PC-3 (cell line): ENCODE measurements at regions not wholly inside any gene's neighbourhood (a gene's known extent, or its start where the extent isn't known, plus 50 kb on each side); places are given as distances from the start of the nearest gene placed in this dataset.

Source experiments
- ATAC-seq: fragments of 200-7000 bp; cut with Tn5 transposase; 2 replicates; pipeline ENCODE4 v1.9.1; 2020; ENCODE audit warnings: mild to moderate bottlenecking, moderate library complexity
- BruUV-seq: library from RNA; stranded (reverse); fragments of 400-500 nt; replicated peaks from 2 replicates; lab custom pipeline; 2021; lab: Mats Ljungman, UMichigan
- CTCF ChIA-PET: fragments of 300-600 bp; sonication (Branson Sonifier 250); formaldehyde crosslinking; loops from one replicate; lab custom pipeline; 2022; ENCODE audit warnings: antibody characterized with exemption; lab: Charles Lee
- POLR2A ChIA-PET: fragments of 300-600 bp; sonication (Branson Sonifier 250); formaldehyde crosslinking; loops from one replicate; lab custom pipeline; 2022; ENCODE audit warnings: antibody characterized with exemption; ENCODE audit not compliant: unreplicated experiment; lab: Charles Lee
- DNase-seq: peaks from one replicate; pipeline ENCODE4 v3.0.0-alpha.2; 2015
- H2AFZ ChIP-seq: fragments of 300-600 bp; sonication (generic); 2 replicates; pipeline ENCODE4 v1.6.0; 2016; ENCODE audit warnings: antibody characterized with exemption, low read length
- H3F3A ChIP-seq: fragments of 300-600 bp; sonication (generic); one replicate; pipeline ENCODE4 v1.6.0; 2017; ENCODE audit warnings: antibody characterized with exemption, low read length, control low read depth, mild to moderate bottlenecking; ENCODE audit not compliant: unreplicated experiment
- H3K27ac ChIP-seq: fragments of 300-600 bp; sonication (generic); 2 replicates; pipeline ENCODE4 v1.5.1; 2016; ENCODE audit warnings: mild to moderate bottlenecking, low read length
- H3K27me3 ChIP-seq: fragments of 300-600 bp; sonication (generic); 2 replicates; pipeline ENCODE4 v1.6.1; 2016; ENCODE audit warnings: low read length, mixed read lengths
- H3K36me3 ChIP-seq: fragments of 300-600 bp; sonication (generic); 2 replicates; pipeline ENCODE4 v1.6.1; 2016; ENCODE audit warnings: low read depth, mixed run types, low read length, mixed read lengths
- H3K4me1 ChIP-seq: fragments of 300-600 bp; sonication (generic); 2 replicates; pipeline ENCODE4 v1.5.1; 2016; ENCODE audit warnings: low read length; ENCODE audit not compliant: insufficient read depth
- H3K4me2 ChIP-seq: fragments of 300-600 bp; sonication (generic); 2 replicates; pipeline ENCODE4 v1.6.0; 2016; ENCODE audit warnings: low read length
- H3K4me3 ChIP-seq: fragments of 300-600 bp; sonication (generic); 2 replicates; pipeline ENCODE4 v1.5.1; 2016; ENCODE audit warnings: mild to moderate bottlenecking, low read length, mixed read lengths
- H3K79me2 ChIP-seq: fragments of 300-600 bp; sonication (generic); 2 replicates; pipeline ENCODE4 v1.6.1; 2017; ENCODE audit warnings: low read length, mixed read lengths
- H3K9ac ChIP-seq: fragments of 300-600 bp; sonication (generic); 2 replicates; pipeline ENCODE4 v1.6.0; 2016; ENCODE audit warnings: mild to moderate bottlenecking, low read length
- H3K9me2 ChIP-seq: fragments of 300-600 bp; sonication (generic); replicated peaks from 2 replicates; pipeline ENCODE4 v1.6.1; 2016; ENCODE audit warnings: mixed run types, low read length, mixed read lengths
- H3K9me3 ChIP-seq: fragments of 300-600 bp; sonication (generic); 2 replicates; pipeline ENCODE4 v1.6.1; 2016; ENCODE audit warnings: low read length, mixed read lengths
- H4K20me1 ChIP-seq: fragments of 300-600 bp; sonication (generic); 2 replicates; pipeline ENCODE4 v1.6.1; 2016; ENCODE audit warnings: low read length, mixed read lengths
- EZH2 ChIP-seq: fragments of 300-600 bp; sonication (generic); IDR thresholded peaks from one replicate; pipeline ENCODE4 v1.6.1; 2017; ENCODE audit warnings: antibody characterized with exemption, mild to moderate bottlenecking, low read length; ENCODE audit not compliant: unreplicated experiment
- EZH2phosphoT487 ChIP-seq: fragments of 300-600 bp; sonication (generic); IDR thresholded peaks from 2 replicates; pipeline ENCODE4 v1.6.1; 2018; ENCODE audit warnings: mild to moderate bottlenecking, antibody characterized with exemption, low read length, borderline replicate concordance
- intact Hi-C: fragments of 100-400 bp; cut with micrococcal nuclease; formaldehyde crosslinking; loops from 2 replicates; pipeline ENCODE4 v1.9.0; 2023
- TF ChIP-seq, protein P1 (sequence below): fragments of 300-600 bp; sonication (generic); conservative IDR thresholded peaks from 2 replicates; pipeline ENCODE4 v1.5.1; 2017; ENCODE audit warnings: antibody characterized with exemption, low read depth, mild to moderate bottlenecking, low read length

DNA sequence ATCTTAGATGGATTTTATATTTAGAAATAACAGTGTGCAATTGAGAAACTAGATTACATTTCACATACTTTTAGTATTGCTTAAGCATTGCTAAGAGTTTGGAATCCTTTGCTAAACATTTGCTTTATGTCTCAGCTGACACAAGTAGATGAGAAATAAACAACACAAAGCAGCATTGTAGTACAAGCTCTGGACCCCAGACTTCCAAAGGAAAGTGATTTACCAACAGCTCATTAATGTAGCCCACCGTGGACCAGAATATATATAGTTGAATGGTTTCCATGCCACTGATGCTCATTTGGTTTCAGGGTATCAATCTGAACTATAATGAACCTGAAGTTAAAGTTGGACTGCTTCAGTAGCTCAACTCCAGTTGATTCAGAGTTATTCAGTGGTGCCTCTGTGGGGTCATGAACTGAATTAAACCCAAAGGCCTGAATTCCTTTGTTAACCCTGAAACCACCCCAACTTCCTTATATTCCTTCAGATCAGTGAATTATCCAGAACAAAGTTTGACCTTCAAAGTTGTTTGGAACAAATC lies 132.1 kb upstream of the NEIL3 start:
- no peak overlapping the region for H3K4me3 ChIP-seq
- H3F3A ChIP-seq: no peaks in the 10 kb centered on the region
- H3K9me3 ChIP-seq: no peaks in the 10 kb centered on the region
- no peaks in the 10 kb centered on the region for H4K20me1 ChIP-seq
- no peaks in the 10 kb centered on the region for H3K36me3 ChIP-seq
- no peak overlapping the region for H2AFZ ChIP-seq
- no peaks in the 10 kb centered on the region for H3K4me1 ChIP-seq
- H3K27me3 ChIP-seq: no peaks in the 10 kb centered on the region
- no peaks in the 10 kb centered on the region for H3K79me2 ChIP-seq
- intact Hi-C loops: no loop called here
- H3K9me2 ChIP-seq: no peaks in the 10 kb centered on the region
- BruUV-seq: no TSS peak
- ChIA-PET CTCF (no interaction called here), POLR2A (no interaction called here)
- H3K27ac ChIP-seq: no peak overlapping the region
- DNase-seq (no peak), ATAC-seq (no peak)
- H3K4me2 ChIP-seq: no peak overlapping the region
- TF ChIP-seq, protein P1, sequence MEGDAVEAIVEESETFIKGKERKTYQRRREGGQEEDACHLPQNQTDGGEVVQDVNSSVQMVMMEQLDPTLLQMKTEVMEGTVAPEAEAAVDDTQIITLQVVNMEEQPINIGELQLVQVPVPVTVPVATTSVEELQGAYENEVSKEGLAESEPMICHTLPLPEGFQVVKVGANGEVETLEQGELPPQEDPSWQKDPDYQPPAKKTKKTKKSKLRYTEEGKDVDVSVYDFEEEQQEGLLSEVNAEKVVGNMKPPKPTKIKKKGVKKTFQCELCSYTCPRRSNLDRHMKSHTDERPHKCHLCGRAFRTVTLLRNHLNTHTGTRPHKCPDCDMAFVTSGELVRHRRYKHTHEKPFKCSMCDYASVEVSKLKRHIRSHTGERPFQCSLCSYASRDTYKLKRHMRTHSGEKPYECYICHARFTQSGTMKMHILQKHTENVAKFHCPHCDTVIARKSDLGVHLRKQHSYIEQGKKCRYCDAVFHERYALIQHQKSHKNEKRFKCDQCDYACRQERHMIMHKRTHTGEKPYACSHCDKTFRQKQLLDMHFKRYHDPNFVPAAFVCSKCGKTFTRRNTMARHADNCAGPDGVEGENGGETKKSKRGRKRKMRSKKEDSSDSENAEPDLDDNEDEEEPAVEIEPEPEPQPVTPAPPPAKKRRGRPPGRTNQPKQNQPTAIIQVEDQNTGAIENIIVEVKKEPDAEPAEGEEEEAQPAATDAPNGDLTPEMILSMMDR: no peak
- TF ChIP-seq EZH2 (no peak), EZH2phosphoT487 (no peak)
- no peak overlapping the region for H3K9ac ChIP-seq

DNA sequence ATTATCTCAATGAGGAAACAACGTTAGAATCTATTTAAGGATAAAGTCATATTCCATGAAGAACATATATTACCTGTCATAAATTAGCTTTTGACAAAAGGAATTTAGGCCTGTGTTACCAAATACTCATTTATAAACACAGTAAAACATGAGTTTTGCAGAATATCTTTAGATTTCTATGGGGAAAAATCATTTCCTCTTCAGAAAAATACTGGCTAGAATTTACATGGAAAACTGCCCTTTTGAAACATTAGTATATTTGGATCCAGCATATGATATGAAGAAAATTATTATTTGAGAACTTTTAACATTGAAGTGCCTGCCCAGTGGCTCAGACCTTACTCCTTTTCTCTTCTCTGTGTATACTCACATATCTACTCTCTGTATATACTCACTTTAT lies 131.4 kb upstream of the NEIL3 start:
- Histone ChIP-seq H3K36me3 (no peaks in the 10 kb centered on the region), H3K9ac (no peak overlapping the region), H4K20me1 (no peaks in the 10 kb centered on the region), H3K27me3 (no peaks in the 10 kb centered on the region), H3K9me2 (no peaks in the 10 kb centered on the region), H3F3A (no peaks in the 10 kb centered on the region), H3K4me1 (no peaks in the 10 kb centered on the region), H3K4me2 (no peak overlapping the region), H3K27ac (no peak overlapping the region), H3K79me2 (no peaks in the 10 kb centered on the region), H3K9me3 (no peaks in the 10 kb centered on the region), H3K4me3 (no peak overlapping the region), H2AFZ (no peak overlapping the region)
- ChIA-PET CTCF (no interaction called here), POLR2A (no interaction called here)
- no TSS peak for BruUV-seq
- no peak for DNase-seq
- no peak for TF ChIP-seq EZH2phosphoT487
- TF ChIP-seq EZH2: no peak
- TF ChIP-seq, protein P1: no peak
- no peak for ATAC-seq
- intact Hi-C loops: no loop called here

DNA sequence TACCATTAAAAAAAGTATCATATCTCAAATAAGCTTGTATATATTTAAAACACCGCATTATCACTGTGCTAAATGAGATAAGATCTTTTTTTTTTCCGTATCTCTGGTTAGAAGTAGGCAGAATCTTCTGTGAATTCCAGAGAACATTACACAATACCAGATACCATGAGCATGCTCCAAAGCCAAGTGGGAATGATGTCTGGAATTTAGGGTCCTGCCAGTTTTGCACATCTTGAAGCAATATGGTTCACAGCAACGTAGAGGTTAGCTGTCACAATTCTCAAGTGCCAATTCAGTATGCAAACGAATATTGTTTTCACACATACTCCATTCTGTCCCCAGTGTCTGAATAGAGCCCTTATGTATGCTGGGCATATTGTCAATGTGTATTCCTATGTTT lies 127.5 kb upstream of the NEIL3 start:
- ATAC-seq (no peak), DNase-seq (no peak)
- Histone ChIP-seq H3K27ac (no peak overlapping the region), H2AFZ (no peak overlapping the region), H3K9ac (no peak overlapping the region), H4K20me1 (no peaks in the 10 kb centered on the region), H3K9me3 (no peaks in the 10 kb centered on the region), H3K4me2 (no peak overlapping the region), H3K79me2 (no peaks in the 10 kb centered on the region), H3K36me3 (no peaks in the 10 kb centered on the region), H3K27me3 (no peaks in the 10 kb centered on the region), H3K4me1 (no peaks in the 10 kb centered on the region), H3K4me3 (no peak overlapping the region), H3F3A (no peaks in the 10 kb centered on the region), H3K9me2 (no peaks in the 10 kb centered on the region)
- ChIA-PET CTCF (no interaction called here), POLR2A (no interaction called here)
- intact Hi-C loops: no loop called here
- BruUV-seq: no TSS peak
- TF ChIP-seq, protein P1: no peak
- TF ChIP-seq EZH2phosphoT487 (no peak), EZH2 (no peak)
